DMS79 treated with DMSO at 0.1 percent for 48 hours (cell line): ENCODE measurements at regions not wholly inside any gene's neighbourhood (a gene's known extent, or its start where the extent isn't known, plus 50 kb on each side); places are given as distances from the start of the nearest gene placed in this dataset.
"Not testable (repeated sequence)": the region's sequence is repeated elsewhere in the genome, so short reads cannot be mapped to it uniquely, and the experiment has no call there.

Experiments used
- DNase-seq: peaks from one replicate; lab custom pipeline; 2025; lab: John Stamatoyannopoulos, UW

- not testable (repeated sequence) for DNase-seq
These were observed 218.9 kb upstream of the FRG2C start for GRCh38 chr3:75445234-75445633.

DNA sequence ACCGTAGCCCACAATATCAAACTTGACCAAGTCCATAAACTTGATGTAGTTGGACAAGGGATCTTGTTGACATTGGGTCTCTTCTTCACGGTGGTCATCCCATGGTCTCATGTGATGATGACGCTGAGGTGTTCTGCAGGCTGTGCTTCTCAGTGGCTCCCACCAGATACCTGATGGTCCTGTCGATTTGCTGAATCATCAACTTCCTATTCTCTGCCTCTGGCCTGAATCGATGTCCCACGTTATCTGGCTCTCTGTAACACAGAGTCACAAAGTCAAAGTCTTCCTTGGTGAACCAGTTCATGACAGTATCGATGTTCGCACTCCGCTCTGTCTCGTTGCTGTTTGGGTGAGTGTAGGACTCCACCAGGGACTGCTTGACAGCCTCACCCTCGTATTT is 217.2 kb upstream of the FRG2C start:
- DNase-seq = not testable (repeated sequence)

GRCh38 chr3:75453328-75453727 is 210.8 kb upstream of the FRG2C start:
- peak; percentile 82 for DNase-seq

DNA sequence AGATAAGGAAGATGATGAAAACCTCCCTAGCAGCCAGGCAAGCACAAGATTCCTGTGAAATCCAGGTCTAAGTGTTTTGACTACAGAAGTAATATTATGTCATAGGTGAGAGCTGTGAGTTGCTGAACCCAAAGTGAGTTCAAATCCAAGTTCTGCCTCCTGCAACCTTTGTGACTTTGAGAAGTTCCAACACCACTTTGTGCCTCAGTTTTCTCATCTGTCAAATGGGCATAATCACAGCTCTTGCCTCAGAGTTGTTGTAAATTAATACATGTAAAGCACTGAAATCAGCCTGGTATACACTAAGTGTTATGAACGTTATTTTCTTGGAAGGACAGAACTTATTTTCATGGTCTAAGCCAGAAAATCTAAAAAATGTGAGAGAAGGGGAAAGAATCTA is 210.3 kb upstream of the FRG2C start:
- DNase-seq = not testable (repeated sequence)

GRCh38 chr3:75474530-75474929 is 189.6 kb upstream of the FRG2C start:
- not testable (repeated sequence) for DNase-seq

DNA sequence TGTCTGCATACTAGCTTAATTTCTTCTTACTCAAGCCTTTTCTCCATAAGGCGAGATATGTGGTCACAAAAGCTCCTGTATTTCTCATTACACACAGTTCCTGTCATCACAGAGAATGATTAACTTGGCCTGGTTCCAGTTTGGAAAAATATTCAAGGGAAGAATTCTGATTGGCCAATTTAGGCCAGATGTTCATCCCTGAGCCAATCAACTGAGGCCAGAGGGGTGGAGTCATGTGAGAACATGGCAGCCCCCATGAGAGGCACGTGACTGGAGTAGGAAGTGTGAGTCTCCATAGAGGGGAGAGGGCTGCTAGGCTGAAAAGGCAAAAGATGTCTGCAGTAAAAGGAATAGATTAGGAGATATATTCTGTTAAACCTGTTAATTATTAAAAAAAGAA is 167.5 kb upstream of the FRG2C start:
- DNase-seq = not testable (repeated sequence)

DNA sequence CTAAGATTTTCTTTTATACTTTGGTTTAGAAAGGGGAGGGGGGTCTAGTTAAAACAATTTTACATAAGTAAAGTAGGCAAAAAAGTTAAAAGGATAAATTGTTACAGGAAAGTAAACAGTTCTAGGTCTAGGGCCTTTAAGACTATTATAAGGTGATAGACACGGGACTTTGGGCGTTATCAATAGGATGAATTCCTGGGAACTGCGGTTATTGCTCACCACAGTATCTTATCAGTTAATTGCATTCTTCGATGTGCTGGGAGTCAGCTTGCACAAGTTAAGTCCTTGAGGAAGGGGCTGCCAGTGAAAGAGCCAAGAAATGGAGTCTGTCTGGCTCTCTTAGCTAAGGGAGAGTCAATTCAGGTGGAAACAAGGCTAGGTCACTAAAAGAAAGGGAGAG is 163.8 kb upstream of the FRG2C start:
- DNase-seq = not testable (repeated sequence)

- DNase-seq = not testable (repeated sequence)
These were observed 162.0 kb upstream of the FRG2C start for GRCh38 chr3:75502171-75502570.

DNA sequence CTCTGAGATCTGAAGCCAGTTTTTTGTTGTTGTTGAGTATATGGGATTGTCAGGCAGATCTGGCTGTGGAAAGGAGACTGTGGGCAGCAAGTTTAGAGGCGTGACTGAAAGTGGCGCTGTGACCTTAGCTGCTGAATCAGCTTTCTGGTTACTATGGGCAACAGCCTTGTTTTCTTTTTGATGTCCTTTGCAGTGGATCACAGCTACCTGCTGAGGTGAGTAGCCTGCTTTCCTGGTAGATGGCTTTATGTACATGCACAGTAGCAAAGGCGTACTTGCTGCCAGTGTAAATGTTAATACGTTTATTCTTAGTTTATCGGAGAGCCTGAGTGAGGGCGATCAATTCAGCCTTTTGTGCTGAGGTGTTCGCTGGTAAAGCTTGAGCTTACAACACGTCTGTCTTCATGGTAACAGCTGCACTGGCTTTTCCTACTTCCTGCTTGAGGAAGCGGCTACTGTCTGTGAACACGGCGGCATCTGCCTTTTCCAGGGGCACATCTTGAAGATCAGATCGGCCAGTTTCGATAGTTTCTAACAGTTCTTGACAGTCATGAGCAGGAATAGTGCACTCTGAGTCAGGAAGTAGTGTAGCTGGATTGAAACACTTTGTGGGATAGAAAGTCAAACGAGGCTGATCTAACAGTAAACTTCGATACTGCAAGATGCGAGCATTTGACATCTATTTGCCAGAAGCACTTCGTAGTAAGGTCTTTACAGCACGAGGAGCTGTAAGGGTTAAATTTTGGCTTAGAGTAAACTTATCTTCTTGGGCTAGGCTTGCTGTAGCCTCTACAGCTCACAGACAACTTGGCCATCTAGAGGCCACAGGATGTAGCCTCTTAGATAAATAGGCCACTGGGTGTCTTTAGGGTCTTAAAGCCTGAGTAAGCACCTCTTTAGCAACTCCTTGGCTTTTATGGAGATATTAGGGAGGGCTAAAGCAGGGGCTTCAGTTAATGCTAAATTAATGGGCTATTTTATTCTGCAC is 161.1 kb upstream of the FRG2C start:
- DNase-seq = peak; percentile 27

DNA sequence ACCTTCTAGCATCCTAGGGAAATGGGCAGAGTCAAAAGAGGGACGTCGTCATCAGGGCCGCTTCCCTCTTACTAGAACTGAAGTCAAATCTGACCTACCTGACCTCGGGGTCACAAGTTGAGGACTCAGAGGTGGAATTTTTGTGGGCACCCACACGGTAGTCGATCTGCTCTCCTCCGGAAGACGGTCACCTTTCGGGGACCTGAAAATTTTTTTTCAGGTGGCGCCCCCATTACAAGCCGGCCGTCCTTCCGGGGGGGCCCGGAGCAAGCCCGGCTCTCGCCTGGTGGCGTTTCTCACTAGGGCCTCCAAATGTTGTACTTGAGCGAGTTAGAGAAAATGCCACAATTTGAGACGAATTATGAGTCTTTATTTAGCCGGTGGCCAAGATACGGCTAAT is 157.5 kb upstream of the FRG2C start:
- DNase-seq = no peak

DNA sequence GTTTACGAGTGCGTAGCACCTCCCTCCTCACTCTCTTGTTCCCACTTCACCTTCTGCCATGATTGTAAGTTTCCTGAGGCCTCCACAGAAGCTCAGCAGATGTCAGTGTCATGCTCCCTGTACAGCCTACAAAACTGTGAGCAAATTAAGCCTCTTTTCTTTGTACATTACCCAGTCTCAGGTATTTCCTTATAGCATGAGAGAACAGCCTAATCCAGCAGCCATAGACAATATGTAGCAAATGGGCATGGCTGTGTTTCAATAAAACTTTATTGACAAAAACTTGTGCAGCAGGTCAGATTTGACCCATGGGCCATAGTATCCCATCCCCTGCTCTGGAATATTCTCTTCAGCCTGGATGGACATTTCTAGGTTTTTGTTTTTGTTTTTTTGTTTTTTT is 156.2 kb upstream of the FRG2C start:
- DNase-seq = not testable (repeated sequence)

- DNase-seq = not testable (repeated sequence)
These were observed 136.5 kb upstream of the FRG2C start for GRCh38 chr3:75527657-75528056.

DNA sequence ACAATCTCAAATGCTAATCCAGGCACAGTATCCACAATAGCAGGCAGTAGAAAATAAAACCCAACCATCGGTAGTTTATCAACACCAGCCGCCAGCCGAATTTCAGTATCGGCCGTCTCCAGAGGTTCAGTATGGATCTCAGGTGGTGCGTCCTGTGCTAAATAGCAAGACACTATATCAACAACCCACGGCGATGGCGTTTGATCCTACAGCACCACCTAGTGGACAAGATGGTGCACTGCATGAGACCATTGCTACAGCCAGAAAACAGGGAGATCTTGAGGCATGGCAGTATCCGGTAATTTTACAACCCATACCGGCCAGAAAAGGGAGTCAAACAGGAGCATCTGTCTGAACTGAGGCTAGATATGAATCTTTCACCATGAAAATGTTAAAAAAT is 112.0 kb upstream of the FRG2C start:
- not testable (repeated sequence) for DNase-seq

- DNase-seq = not testable (repeated sequence)
These were observed 99.7 kb upstream of the FRG2C start for GRCh38 chr3:75564427-75564826.

DNA sequence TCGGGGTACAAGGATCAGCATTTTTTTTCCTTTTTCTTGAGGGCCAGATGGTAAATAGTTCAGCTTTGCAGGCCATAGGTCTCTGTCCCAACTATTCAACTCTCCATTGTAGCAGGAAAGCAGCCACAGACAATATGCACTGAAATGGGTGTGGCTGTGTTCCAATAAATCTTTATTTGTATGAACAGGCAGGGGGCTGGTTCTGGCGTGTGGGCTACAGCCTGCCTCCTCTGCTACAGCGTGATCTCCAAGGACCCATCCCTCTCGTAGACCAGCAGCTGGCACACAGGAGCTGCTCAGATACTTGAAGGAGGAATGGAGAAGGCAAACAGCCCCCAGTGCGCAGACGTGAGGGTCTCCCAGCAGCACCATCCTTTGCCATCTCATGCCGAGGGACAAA is 91.8 kb upstream of the FRG2C start:
- not testable (repeated sequence) for DNase-seq

DNA sequence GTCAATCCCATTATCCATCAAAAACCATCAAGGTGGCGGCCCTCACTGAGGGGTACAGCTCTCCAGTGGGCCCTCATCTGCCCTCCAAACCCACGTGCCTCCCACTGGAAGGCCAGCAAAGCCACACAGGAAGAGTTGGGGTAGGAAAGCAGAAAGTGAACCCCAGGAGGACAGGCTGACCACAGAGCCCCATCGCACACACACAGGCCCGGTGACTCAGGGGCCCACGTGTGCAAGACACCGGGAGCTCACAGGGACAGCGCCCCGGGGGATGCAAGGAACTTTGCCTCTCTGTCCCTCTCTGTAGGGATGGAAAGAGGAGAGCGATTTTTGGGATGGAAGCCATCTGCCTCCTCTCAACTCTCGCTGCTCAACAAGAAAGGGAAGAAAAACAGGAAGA is 85.0 kb upstream of the FRG2C start:
- not testable (repeated sequence) for DNase-seq

- not testable (repeated sequence) for DNase-seq
These were observed 84.6 kb upstream of the FRG2C start for GRCh38 chr3:75579536-75579935.

GRCh38 chr3:75579981-75580782 is 83.9 kb upstream of the FRG2C start:
- DNase-seq = not testable (repeated sequence)

DNA sequence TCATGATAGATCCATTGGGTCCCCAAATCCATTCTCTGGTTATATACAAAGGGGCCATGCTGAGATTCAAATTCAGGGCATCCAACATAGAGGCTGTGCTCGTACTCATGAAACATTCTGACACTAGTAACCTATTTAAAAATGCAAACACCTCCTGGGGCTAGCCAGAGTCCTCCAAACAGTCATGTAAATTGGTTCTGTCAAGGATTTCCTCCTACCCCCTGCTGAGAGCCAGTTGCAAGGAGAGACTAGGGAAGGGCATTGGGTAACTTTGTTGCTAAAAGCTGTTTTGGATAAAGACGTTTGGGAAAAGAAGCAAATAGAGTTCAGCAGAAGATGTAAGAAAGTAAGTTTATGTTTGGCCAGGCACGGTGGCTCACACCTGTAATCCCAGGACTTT is 81.6 kb upstream of the FRG2C start:
- not testable (repeated sequence) for DNase-seq

- not testable (repeated sequence) for DNase-seq
These were observed 81.0 kb upstream of the FRG2C start for GRCh38 chr3:75583116-75583515.

GRCh38 chr3:75587695-75588094 is 76.4 kb upstream of the FRG2C start:
- not testable (repeated sequence) for DNase-seq

GRCh38 chr3:75590382-75590781 is 73.7 kb upstream of the FRG2C start:
- DNase-seq = not testable (repeated sequence)
